Activated CD4-positive, alpha-beta T cell treated with anti-CD3 and anti-CD28 coated beads, Interleukin-2, Interleukin-4, amounts not matched to agents 100 ng/mL and 50 ng/mL, durations not matched to agents 16 hours and 8 hours (primary cell): ENCODE measurements at regions not wholly inside any gene's neighbourhood (a gene's known extent, or its start where the extent isn't known, plus 50 kb on each side); places are given as distances from the start of the nearest gene placed in this dataset.
"Not testable (repeated sequence)": the region's sequence is repeated elsewhere in the genome, so short reads cannot be mapped to it uniquely, and the experiment has no call there.

Source experiments
- DNase-seq: peaks from one replicate; pipeline ENCODE4 v3.0.0-alpha.2; 2020; ENCODE audit warnings: low spot score

DNA sequence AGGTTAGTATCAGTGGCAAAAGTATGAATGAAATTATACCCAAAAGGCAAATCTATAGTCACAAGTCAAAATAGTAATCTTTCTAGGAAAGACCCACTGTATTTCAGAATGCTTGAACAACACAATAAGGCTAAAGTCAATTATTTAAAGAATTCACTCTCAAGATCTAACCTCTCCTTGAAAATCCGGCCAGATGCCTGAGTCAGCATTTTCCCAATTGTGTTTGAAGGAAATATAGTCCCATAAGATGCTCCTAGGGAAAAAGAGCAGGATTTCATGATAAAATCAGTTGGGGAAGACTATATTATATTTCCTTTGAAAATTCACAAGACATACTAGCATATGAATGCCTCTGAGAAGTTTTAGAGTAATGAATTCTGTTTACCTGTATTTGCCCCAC, 1075.0 kb downstream of the GRM8 start:
- DNase-seq = no peak

- no peak for DNase-seq
Observed at GRCh38 chr7:126166645-126167044, 1086.1 kb downstream of the GRM8 start.

DNA sequence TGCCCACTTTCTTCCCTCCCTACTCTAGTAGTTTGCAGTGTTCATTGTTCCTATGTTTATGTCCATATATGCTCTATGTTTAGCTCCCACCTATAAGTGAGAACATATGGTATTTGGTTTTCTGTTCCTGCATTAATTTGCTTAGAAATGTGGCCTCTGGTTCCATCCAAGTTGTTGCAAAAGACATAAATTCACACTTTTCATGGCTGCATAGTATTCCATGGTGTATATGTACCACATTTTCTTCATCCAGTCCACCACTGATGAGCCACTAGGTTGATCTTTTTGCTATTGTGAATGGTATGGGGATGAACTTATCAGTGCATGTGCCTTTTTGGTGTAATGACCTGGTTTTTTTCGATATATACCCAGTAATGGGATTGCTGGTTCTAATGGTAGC, 1089.1 kb downstream of the GRM8 start:
- DNase-seq = no peak

DNA sequence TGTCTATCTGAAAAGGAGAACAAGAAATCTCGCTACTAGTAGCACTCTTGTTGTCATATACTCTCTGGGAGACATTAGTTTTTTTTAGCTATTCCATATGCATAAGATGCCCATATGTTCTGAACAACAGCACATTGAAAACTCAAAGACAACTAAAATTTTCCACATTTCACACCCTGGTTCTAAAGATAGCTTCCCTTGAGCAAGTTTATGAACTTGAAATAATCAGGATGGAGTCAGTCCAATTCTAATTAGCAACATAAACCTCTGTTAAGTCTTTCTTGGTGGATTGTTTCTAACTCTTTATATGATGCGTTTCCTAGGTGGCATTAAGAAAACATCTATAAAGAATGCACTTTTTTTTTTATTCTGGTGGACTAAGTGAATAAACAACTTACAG, 1095.3 kb downstream of the GRM8 start:
- no peak for DNase-seq

DNA sequence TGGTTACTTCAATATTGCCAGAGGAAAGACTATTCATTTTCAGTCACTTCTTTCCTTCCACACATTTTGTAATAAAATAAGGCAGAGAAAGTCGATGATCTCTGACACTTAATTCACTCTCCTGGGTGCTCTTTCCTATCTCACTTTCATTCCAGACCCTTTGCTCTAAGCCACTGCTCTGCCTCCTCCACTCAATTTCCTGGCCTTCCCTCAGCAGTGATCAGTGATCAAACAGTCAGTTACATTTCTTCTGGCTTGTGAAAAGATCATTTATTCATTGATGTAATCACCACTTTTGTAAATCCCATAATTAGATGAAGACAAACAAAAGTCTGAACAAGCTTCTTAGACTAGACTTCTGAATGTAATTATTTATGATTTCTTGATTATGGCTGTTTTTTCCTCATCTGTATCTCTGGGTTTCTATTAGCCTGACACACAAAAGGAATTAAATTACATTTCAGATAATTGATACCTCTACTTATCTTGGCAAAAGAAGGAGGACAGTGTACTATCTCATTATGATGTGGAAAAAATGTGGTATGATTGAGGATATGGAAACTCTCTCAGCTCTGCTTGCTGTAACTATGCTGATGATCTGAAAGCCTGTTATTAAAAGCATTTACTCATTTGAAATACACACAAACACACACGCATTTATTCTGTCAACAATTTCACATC, 1102.3 kb downstream of the GRM8 start:
- no peak for DNase-seq

- DNase-seq = no peak
Observed at GRCh38 chr7:126140858-126141466, 1111.8 kb downstream of the GRM8 start.

- DNase-seq = no peak
Observed at GRCh38 chr7:126119981-126120380, 1132.8 kb downstream of the GRM8 start.

DNA sequence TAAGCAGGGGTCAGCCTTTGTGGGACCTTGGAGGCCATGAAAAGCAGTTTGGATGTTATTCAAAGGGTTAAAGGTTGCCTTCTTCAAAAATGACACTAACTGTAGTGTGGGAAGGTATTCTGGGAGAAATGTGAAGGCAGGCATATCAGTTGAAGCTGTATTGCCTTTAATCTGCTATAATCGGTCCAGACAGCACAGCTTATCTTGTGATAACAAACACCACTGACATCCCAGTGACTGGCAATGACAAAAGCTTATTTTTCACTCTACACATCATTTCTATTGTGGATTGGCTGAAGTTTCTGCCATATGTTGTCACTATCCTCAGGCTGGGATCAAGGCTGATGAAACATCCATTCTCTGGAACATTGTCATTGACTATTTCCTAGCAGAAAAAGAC, 1149.2 kb downstream of the GRM8 start:
- no peak for DNase-seq

DNA sequence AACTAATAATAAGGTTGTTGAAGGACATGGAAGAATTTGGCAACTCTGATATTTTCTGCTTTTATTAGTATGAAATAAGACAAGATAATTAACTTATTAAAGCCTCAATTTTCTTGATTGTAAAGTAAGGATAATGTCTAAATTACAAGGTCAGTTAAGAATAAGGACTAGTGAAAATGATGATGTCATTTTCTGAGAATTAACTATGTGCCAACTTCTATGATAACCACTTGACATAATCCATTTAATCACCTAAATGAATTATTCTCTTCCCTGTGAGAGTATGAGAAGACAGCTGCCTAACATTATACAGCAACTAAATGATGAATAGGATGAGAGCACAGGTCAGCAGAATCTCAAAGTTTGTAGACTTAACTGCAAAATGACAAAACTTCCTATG, 1153.4 kb upstream of the POT1 start:
- no peak for DNase-seq

- DNase-seq = no peak
Observed at GRCh38 chr7:126079581-126079980, 1150.0 kb upstream of the POT1 start.

DNA sequence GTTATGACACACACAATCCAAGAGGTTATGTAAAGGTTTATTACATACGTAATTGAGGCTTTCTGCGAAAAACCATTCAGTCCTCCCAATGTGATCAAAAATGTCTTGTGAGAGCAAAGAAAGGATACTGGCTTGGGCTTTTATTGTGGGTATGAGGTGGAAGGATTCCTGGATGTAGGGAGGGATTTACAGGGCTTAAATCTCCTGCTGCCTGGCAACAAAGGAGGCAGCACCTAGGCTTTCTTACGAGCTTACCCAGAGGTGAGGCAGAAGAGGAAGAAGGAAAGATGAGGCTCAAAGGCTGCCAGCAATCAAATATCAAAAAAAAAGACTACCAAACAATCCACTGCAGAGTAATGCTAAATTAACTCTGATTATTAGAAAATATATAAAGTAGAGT, 1149.5 kb upstream of the POT1 start:
- DNase-seq = no peak

DNA sequence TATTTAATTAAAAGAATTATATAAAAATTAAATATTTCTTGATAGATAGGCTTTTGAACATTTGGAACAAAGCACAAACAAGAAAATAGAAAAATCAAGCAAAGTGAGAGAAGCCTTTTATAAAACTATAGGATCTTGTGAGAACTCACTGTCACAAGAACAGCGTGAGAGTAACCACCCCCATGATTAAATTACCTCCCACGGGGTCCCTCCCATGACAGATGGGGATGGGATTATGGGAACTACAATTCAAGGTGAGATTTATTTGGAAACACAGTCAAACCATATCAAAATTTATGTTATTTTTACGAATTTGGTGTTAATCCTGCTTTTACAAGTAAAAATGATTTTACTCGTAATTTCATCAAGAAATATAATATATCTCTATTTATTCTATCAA, 1136.1 kb upstream of the POT1 start:
- no peak for DNase-seq

- DNase-seq = no peak
Observed at GRCh38 chr7:126057979-126058378, 1128.4 kb upstream of the POT1 start.

GRCh38 chr7:126056613-126057012, 1127.0 kb upstream of the POT1 start:
- DNase-seq = not testable (repeated sequence)

DNA sequence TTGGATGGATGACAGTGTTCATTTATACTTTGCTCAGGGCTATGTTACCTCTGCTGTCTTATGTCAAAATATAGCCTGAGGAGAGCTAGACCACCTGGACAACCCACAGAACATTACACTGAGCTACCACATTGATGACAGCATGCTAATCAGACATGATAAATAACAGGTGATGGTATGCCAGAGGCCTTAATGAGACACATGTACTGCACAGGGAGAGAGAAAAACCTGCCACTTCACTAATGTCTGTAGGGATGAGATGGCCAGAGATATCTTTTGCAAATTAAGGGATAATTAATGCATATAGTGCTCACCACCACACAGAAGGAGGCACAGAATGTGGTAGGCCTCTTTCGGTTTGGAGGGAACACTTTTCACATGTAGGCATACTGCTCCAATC, 1122.6 kb upstream of the POT1 start:
- DNase-seq = no peak

DNA sequence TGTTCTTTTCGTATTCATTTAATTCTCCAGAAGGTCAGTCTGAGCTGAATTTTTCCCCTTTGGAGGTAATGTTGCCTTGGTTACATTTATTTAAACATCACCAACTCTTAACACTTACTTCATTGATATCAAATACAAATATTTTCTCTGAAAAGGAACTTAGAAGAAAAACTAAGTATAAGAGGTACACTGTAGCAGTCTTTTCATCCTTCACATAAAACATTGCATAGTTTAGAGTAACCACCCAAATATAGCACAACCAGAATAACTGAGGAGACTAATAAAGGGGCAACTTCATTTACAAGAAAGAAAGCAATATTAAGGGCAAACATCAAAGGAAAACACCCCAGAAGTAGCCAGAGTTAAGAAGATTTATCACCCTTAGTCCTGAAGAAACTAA, 1115.0 kb upstream of the POT1 start:
- no peak for DNase-seq

- DNase-seq = no peak
Observed at GRCh38 chr7:126041472-126041871, 1111.8 kb upstream of the POT1 start.

- DNase-seq = no peak
Observed at GRCh38 chr7:126040114-126041045, 1110.8 kb upstream of the POT1 start.

DNA sequence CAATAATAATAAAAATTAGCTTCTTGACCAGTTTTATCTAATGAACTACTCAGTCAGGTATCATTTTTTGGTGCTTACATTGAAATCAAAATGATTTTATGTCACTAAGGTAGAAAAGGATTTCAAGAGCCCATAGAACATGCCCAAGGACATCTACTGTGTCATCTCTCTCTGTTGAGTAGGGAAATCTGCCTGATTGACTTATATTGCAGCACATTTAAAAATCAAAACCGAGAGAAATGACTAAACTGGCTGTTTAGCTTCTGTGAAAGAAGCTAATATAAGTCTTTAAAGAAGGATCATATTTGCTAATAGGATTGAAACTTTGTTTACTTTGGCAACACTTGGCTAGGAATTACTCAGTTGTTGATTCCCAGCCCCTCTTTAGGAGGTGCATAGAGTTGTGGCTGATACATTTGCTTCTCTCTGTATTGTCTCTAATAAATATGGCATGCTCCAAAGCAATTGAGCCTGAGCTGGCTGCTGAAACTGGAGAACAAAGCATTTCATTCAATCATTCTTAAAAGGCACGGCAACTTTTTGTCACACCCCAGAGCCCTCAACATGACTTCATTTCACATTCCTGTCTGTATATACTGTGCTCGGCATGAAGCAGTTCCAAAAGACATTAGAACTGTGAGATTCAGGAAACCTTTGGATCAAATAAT, 1096.9 kb upstream of the POT1 start:
- DNase-seq = no peak

GRCh38 chr7:126022452-126022851, 1092.8 kb upstream of the POT1 start:
- no peak for DNase-seq

GRCh38 chr7:126016722-126017121, 1087.1 kb upstream of the POT1 start:
- no peak for DNase-seq

DNA sequence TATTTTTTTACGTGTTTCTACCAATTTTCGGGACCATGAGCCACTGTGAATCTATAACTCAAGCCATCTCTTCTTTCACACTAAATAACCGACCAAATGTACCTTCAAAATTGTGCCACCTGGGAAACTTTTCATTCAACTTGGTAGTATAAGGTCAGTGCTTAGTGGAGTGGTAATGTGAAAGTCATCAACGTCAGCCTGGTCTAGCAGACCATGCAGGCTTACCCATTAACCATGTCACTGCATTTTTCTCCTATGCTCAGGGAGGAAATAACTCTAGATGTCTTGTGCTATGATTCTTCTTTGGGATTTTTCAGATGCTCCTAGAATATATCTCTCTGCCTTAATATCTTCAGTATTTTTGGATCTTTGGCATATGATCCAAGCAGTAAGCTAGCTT, 1075.4 kb upstream of the POT1 start:
- DNase-seq = no peak

- DNase-seq = no peak
Observed at GRCh38 chr7:126001349-126001748, 1071.7 kb upstream of the POT1 start.
